GM13977 (cell line): ENCODE measurements at regions not wholly inside any gene's neighbourhood (a gene's known extent, or its start where the extent isn't known, plus 50 kb on each side); places are given as distances from the start of the nearest gene placed in this dataset.

Experiments used
- DNase-seq: peaks from one replicate; pipeline ENCODE4 v3.0.0; 2012; ENCODE audit warnings: low spot score
- CTCF ChIP-seq: IDR thresholded peaks from 2 replicates; pipeline ENCODE4 v1.5.1; 2012; ENCODE audit warnings: mild to moderate bottlenecking, control low read depth; ENCODE audit not compliant: insufficient read depth; ENCODE audit errors: extremely low read depth, missing control alignments
- in situ Hi-C: fragments of 300-500 bp; cut with MboI; formaldehyde crosslinking; loops from one replicate; pipeline ENCODE4 v1.12.0; 2022; ENCODE audit warnings: low sequenced_read_pairs, low pct_unique_long_range_greater_than_20kb, mixed read lengths, inconsistent platforms; ENCODE audit not compliant: unreplicated experiment

DNA sequence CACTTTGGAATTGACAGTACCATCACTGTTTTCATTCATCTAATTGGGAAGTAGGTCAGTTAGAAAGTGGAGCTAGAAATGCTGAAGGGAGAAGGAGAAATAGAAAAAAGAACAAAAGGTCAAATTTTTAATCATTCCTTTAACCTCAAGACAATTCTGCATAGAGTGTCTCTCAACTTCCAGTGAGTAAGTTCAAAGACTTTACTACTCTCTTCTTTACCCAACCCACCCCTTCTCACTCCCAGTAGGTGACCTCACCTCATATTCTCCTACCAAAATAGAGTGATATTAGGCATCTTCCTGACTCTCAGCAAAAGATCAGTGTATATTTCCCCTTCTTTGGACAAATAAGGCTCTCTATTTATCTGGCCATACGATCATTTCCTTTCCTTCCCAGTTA, 340.0 kb upstream of the JAG1 start:
- in situ Hi-C loops, result no loop called here
- TF ChIP-seq CTCF, result no peak
- DNase-seq, result no peak

GRCh38 chr20:11015440-11015839, 341.6 kb upstream of the JAG1 start:
- in situ Hi-C loops, result no loop called here
- no peak for DNase-seq
- TF ChIP-seq CTCF, result no peak

- in situ Hi-C loops, result no loop called here
- DNase-seq, result no peak
- TF ChIP-seq CTCF, result no peak
Measured at GRCh38 chr20:11017446-11017845, 343.6 kb upstream of the JAG1 start.

DNA sequence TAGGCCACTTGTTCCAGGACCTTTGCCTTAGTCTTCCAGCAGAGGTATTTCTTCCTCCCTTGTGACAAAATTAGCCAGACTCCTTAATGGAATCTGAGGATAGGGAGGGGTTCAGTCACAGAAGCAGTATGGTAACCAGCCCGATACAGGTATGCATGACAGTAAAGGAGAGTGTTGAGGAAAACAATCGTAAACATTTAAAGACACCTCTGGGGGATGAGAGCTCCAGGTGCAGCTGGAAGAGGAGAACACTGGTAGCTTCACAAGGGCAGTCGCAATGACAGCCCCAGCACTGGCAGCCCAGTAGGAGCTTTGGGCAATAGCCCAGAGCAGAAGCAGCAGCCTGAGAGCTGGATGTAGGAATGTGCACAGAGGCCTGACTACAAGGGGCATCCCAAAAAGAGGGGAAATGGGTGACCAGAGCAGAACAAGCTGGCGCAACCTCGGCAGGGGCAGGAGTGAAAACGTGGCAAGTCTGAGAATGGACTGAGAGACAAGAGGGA, 344.9 kb upstream of the JAG1 start:
- TF ChIP-seq CTCF, result no peak
- in situ Hi-C loops, result no loop called here
- no peak for DNase-seq

GRCh38 chr20:11020712-11021111, 346.9 kb upstream of the JAG1 start:
- no peak for DNase-seq
- in situ Hi-C loops, result no loop called here
- TF ChIP-seq CTCF, result no peak

- in situ Hi-C loops, result no loop called here
- no peak for DNase-seq
Measured at GRCh38 chr20:11027224-11027623, 353.4 kb upstream of the JAG1 start.

More at GRCh38 chr20:11027224-11027623, 353.4 kb upstream of the JAG1 start:
- no peak for TF ChIP-seq CTCF
